Activated naive CD4-positive, alpha-beta T cell (primary cell): ENCODE measurements at regions not wholly inside any gene's neighbourhood (a gene's known extent, or its start where the extent isn't known, plus 50 kb on each side); places are given as distances from the start of the nearest gene placed in this dataset.

Experiments used
- DNase-seq, 4 experiments: peaks; one replicate each; lab custom pipeline; 2025; lab: John Stamatoyannopoulos, UW

GRCh38 chr12:31867292-31867691 lies 91.9 kb upstream of the RESF1 start:
- no peak for DNase-seq

- no peak for DNase-seq
Measured at GRCh38 chr12:31866523-31866922, 92.7 kb upstream of the RESF1 start.

GRCh38 chr12:31865023-31865422 lies 94.2 kb upstream of the RESF1 start:
- no peak for DNase-seq

- no peak for DNase-seq
Measured at GRCh38 chr12:31861360-31861759, 97.9 kb upstream of the RESF1 start.

- DNase-seq, result no peak
Measured at GRCh38 chr12:31860401-31860800, 98.8 kb upstream of the RESF1 start.

GRCh38 chr12:31859232-31859977 lies 99.8 kb upstream of the RESF1 start:
- DNase-seq, result no peak

GRCh38 chr12:31855427-31855826 lies 103.8 kb upstream of the RESF1 start:
- no peak for DNase-seq

GRCh38 chr12:31853977-31854376 lies 105.2 kb upstream of the RESF1 start:
- DNase-seq, result no peak

GRCh38 chr12:31853520-31853919 lies 105.7 kb upstream of the RESF1 start:
- no peak for DNase-seq

- no peak for DNase-seq
Measured at GRCh38 chr12:31850268-31850667, 108.9 kb upstream of the RESF1 start.

GRCh38 chr12:31849090-31849687 lies 110.0 kb upstream of the RESF1 start:
- DNase-seq, result no peak

GRCh38 chr12:31846405-31846804 lies 112.8 kb upstream of the RESF1 start:
- DNase-seq, result no peak

GRCh38 chr12:31845613-31846322 lies 113.4 kb upstream of the RESF1 start:
- DNase-seq, result no peak

- DNase-seq, result no peak
Measured at GRCh38 chr12:31843398-31844095, 114.7 kb upstream of the AMN1 start.

- DNase-seq, result no peak
Measured at GRCh38 chr12:31837913-31838312, 109.1 kb upstream of the AMN1 start.

GRCh38 chr12:31835276-31835882 lies 106.6 kb upstream of the AMN1 start:
- DNase-seq, result no peak

GRCh38 chr12:31834150-31834549 lies 105.3 kb upstream of the AMN1 start:
- no peak for DNase-seq

GRCh38 chr12:31832740-31833729 lies 104.2 kb upstream of the AMN1 start:
- no peak for DNase-seq

- no peak for DNase-seq
Measured at GRCh38 chr12:31828071-31828470, 99.2 kb upstream of the AMN1 start.

GRCh38 chr12:31822761-31823160 lies 93.9 kb upstream of the AMN1 start:
- no peak for DNase-seq

GRCh38 chr12:31821484-31821883 lies 92.7 kb upstream of the AMN1 start:
- no peak for DNase-seq
